Stimulated activated CD8-positive, alpha-beta memory T cell treated with anti-CD3 and anti-CD28 coated beads, Interleukin-12 subunit alpha, Interleukin-12 subunit beta, amount 100 ng/mL, for 24 hours (primary cell): ENCODE measurements at regions not wholly inside any gene's neighbourhood (a gene's known extent, or its start where the extent isn't known, plus 50 kb on each side); places are given as distances from the start of the nearest gene placed in this dataset.
A peak's percentile ranks its signal among the peaks of the same experiment; 100 is the strongest.

Source experiments
- DNase-seq: peaks from one replicate; pipeline ENCODE4 v3.0.0-alpha.2; 2020; ENCODE audit errors: extremely low read depth

DNA sequence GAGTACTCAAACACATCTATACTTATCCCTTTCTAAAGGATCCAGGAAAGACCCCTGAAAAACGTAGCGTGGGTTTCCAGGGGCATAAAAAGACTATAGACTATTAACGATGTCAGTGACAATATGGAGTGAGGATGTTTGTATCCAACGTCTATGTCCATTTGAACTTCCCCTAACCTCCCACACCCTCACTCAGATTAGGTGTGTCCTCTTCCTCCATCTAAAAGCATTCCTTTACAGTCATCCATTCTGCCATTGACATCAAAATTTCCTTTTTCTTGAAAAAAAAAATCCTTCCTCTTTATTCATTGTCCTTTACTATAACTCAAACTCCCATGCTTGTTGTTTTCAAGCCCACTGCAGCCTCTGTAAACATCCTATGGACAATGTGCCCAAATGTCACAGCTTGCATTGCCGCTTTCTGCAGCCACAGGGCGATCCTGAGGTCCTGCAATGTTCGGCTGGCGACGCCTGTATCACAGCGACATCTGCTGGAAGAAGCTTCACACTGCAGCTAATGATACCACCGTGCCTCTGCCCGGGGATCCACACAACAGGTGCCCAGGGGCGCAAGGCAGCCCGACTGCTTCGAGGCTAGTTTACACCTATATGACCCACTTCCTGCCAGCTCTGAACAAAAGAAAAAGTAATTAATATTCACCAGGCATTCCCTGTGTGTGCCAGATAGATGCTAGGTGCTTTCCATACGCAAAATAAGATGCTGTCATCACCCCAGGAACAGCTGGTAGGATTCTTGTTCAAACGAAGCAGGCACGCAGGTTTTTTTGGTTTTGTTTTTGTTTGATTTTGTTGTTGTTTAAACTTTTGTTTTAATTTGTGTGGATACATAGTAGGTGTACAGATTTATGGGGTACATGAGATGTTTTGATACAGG is 267.9 kb upstream of the GHITM start:
- DNase-seq = peak; percentile 9

DNA sequence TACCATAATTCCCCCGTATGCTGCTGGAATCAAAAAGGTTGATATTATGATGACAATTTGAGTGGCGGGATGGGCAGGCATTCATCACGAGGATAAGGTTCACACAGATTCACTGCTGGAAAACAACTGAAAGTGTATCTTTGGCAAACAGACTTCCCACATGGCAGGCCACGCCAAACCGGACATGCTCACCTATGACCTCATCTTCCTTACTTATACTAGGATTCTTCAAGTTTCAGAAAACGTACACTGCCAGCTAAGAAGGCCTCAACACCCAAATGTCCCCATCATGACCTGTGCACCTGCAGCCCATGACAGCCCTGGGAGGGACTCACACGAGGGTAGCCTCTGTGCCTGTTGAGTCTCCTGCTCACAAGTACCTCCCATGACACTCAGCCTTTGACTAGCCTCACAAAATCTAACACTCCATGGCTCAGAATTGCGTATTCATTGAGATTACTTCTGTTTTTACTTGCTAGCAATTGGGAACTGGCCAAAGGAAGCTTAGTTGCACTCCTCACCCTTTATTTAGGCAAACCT is 259.0 kb upstream of the GHITM start:
- no peak for DNase-seq

DNA sequence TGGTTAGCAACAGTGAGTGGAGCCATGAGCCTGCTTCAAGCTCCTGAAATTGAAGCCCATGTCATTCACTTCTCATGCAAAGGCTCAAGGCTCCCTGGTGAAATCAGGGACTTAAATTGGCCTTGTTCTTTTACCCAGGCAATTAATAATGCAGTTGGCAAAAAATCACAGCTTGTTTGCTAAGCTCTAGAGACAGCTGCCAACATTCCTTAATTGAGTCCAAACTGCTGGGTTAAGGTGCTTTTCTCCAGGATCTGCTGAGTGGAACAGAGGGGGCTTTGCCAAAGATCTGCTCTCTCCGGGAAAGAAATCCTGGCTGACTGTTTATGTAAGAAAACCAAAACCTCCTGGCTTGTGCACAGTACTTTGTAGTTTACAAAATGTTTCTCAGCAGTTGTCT is 257.6 kb upstream of the GHITM start:
- DNase-seq = no peak

GRCh38 chr10:83886871-83887270 is 252.4 kb upstream of the GHITM start:
- DNase-seq = no peak

DNA sequence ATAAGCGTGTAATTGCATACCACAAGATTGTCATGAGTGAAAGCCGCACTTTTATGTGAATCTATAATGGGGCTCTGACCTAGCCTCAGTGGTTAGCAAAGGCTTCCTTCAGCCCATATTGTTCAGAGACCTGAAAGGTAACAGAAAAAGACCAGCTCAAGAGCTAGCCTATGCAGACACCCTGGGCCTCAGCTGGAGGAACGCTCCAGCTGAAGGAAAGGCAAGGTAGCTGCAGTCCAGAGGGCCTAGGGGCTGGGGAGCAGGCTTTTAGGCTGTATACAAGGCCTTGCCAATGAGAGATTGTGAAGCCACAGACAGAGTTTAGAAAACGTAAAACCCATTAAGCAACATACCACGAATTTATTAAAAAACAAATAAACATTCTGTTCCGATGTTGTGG is 246.6 kb upstream of the GHITM start:
- no peak for DNase-seq

- DNase-seq = no peak
These were observed 243.1 kb upstream of the GHITM start for GRCh38 chr10:83896219-83896618.

GRCh38 chr10:83897626-83898025 is 241.7 kb upstream of the GHITM start:
- DNase-seq = no peak

- no peak for DNase-seq
These were observed 230.8 kb upstream of the GHITM start for GRCh38 chr10:83908506-83908905.

DNA sequence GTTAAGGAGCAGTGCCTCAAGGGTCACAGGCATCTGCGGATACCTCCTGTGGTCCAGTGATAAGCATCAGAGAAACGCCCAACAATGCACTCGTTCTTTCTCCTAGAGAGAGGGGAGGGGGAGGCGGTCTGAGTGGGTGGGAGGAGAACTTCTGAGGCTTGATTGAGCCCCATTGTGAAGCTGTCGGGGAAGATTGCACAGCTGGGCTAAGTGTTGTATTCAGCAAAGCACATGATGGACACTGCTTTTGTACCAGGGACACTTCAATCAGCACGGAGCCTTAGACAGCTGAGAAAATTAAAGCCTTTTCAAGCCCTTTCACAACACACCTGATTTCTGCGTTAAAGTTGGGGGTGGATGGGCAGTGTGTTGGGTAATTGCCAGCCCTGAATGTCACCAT is 230.3 kb upstream of the GHITM start:
- no peak for DNase-seq

DNA sequence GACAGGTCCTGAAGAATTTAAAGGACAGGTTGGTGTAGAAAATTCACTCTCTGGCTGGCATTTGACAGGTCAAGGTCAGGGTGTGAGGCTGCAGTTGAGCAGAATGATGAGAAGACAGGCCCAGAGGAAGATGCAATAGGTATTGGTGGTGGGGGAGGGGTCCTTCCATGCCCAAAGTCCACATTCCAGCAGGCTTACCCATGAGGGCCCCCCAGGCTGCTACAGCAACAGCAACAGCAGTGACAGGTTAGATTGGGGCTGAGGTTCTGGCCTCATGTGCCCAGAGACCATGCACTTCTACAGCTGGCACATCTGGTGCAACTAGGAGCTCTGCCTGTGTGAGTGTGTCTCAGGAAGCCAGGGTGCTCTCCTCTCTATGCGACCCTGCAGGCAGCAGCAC is 223.5 kb upstream of the GHITM start:
- no peak for DNase-seq

DNA sequence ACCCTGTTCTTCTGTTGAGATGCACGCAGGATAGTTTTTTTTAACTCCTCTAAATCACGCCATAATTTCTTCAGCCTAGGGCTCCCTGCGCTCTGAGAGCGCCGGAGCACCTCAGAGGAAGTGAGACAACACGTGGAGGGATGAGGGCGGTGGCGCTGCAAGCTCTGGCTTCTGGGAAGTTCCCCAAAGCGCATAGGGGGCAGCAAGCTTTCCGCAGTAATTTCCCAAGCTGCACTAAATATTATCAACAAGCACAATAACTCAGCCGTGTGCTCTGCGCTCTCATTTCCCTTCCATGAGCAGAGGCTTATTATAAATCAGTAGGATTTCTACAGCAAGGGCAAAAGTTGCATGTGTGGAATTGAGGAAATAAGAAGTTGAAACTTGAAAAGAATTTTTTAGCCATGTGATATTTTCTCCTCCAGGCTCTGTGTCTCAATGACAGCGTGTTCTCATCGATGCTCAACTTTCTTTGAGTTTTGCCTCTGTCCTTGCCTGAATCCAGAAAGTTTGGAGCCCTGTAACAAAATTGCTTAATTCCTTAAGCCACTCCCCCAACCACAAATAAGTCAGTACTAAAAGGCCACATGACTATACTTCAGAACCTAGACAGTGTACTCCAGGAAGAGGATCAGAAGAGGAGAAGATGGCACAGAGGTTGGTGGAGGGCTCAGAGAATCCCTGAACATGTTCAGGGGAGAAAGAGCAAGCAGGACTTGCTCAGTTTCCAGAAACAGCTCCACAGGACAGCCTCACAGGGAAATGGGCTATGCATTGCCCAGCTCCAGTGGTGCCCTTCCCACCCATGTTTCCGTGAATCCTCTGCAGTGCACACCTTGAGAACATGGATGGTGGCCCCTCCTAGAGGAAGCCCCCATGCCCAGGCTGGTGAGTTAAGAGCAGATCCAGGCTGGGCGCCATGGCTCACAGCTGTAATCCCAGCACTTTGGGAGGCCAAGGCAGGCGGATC is 221.5 kb upstream of the GHITM start:
- DNase-seq = no peak

- DNase-seq = no peak
These were observed 220.1 kb upstream of the GHITM start for GRCh38 chr10:83919187-83919586.

DNA sequence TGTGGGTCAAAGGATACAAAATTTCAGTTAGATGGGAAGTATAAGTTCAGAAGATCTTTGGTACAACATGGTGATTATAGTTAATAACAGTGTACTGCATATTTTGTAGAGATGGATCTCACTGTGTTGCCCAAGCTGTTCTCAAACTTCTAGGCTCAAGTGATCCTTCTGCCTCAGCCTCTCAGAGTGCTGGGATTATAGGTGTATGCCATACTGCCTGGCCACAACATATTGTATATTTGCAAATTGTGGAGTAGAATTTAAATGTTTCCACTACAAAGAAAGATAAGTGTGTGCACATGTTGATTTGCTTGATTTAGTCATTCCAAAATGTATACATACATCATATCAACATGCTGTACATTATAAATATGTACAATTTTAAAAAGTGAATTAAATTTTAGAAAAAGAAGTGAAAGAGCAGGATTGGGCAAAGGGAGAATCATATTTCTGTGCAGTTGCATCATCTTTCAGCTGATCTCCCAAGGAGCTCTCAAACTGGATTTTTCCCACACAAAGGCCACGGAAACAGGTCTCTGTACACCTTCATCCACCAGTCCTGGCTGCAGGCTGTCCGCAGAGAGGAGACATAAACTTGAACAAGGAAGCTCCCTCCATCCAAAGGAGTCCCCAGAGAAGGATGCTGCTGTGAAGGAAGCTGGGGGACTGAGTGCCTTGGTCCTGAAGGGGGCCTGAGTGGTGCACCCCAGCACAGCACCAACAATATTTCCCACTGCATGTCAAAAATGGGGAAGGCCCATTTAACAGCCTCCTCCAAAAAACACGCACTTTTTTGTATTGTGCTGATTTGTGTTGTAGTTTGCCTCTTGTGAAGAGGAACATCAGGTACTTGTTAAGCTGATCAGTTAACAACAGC is 217.1 kb upstream of the GHITM start:
- DNase-seq = no peak

- DNase-seq = no peak
These were observed 214.2 kb upstream of the GHITM start for GRCh38 chr10:83925133-83925532.

- no peak for DNase-seq
These were observed 212.7 kb upstream of the GHITM start for GRCh38 chr10:83926606-83927005.

GRCh38 chr10:83927166-83927565 is 212.1 kb upstream of the GHITM start:
- no peak for DNase-seq

- DNase-seq = no peak
These were observed 209.9 kb upstream of the GHITM start for GRCh38 chr10:83929399-83929798.

DNA sequence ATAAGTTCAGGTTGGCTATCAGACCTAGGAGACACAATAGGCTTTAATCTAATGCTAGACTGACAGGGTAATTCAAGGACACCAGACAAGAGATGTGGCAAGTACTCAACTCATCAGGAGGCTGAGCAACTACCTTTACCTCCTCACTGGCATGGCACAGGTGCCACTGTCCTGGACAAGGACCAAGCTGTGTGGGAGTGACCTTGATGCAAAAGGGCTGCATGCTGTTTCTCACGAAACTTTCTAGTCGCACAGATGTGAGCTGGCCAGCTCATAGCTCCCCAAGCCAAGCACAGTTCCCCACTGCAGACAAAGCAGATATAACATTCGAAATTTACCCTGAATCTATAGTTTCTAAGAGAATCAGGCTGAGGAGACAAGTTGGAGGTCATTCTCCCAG is 207.6 kb upstream of the GHITM start:
- DNase-seq = no peak

DNA sequence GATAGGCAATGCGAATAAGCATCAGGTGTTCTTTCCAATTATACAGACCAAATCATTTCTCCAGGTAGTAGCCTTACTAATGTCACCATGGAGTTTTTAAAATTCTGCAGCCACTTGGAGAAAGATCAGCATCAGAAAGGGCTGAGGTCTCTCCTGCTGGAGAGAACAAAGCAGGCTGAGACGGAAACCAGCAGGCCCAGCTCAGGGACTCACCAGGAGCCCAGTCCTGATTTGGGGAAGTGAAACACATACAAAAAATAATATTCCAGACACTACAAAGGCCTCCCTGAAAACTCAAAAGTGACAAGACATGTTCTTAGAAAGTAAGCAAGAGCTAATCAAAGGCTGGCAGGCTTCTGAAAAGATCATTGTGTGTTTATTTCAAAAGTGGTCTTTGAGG is 207.1 kb upstream of the GHITM start:
- no peak for DNase-seq

GRCh38 chr10:83934062-83934461 is 205.2 kb upstream of the GHITM start:
- DNase-seq = no peak

- no peak for DNase-seq
These were observed 204.5 kb upstream of the GHITM start for GRCh38 chr10:83934641-83935338.
